HepG2 (cell line): ENCODE measurements at regions not wholly inside any gene's neighbourhood (a gene's known extent, or its start where the extent isn't known, plus 50 kb on each side); places are given as distances from the start of the nearest gene placed in this dataset.

Experiments
- ATAC-seq: fragments of 200-7000 bp; cut with Tn5 transposase; 3 replicates; pipeline ENCODE4 v1.9.1; 2020; ENCODE audit warnings: mild to moderate bottlenecking, moderate library complexity
- BruUV-seq: library from RNA; stranded (reverse); fragments of 400-500 nt; replicated peaks from 2 replicates; lab custom pipeline; 2021; lab: Mats Ljungman, UMichigan
- CTCF ChIA-PET: fragments of 300-600 bp; formaldehyde crosslinking; extraction: SDS; loops from one replicate; lab custom pipeline; 2021; ENCODE audit warnings: low total read pairs, inconsistent platforms, low intra/inter-chr PET ratio; lab: Yijun Ruan, JAX
- POLR2A ChIA-PET: fragments of 350-600 bp; sonication (Branson Sonifier 250); formaldehyde crosslinking; loops from one replicate; lab custom pipeline; 2020; ENCODE audit warnings: antibody characterized with exemption, inconsistent platforms; lab: Yijun Ruan, JAX
- DNase-seq: peaks from one replicate; pipeline ENCODE4 v3.0.0-alpha.2; 2015; ENCODE audit warnings: low spot score
- FAIRE-seq: peaks from 3 replicates; lab custom pipeline; 2011; peaks lifted over from hg19 to GRCh38; lab: Jason Lieb, UNC
- H2AFZ ChIP-seq: one replicate; pipeline ENCODE4 v1.6.1; 2011; ENCODE audit warnings: low read length, inconsistent platforms
- H3K27ac ChIP-seq: fragments of 300-600 bp; 3 replicates; pipeline ENCODE4 v1.8.0; 2011; ENCODE audit warnings: mixed run types, mild to moderate bottlenecking, mixed read lengths, low read length, inconsistent platforms; ENCODE audit not compliant: insufficient read depth; ENCODE audit errors: extremely low read length
- H3K27me3 ChIP-seq, 2 experiments: fragments of 200-600 bp in 1 of 2; 2 replicates in 1 of 2; 3 replicates in 1 of 2; pipeline versions ENCODE4 v1.6.0 to v1.8.0; 2011; ENCODE audit warnings: low read length in 2 of 2, mild to moderate bottlenecking in 2 of 2, moderate library complexity in 2 of 2, inconsistent platforms in 1 of 2; ENCODE audit not compliant: insufficient read depth in 2 of 2, control insufficient read depth in 1 of 2
- H3K36me3 ChIP-seq, 2 experiments: fragments of 200-600 bp in 1 of 2; replicated peaks in 1 of 2; 2 replicates in 1 of 2; 3 replicates in 1 of 2; pipeline versions ENCODE4 v1.5.1 to v1.8.0; 2011; ENCODE audit warnings: low read length in 2 of 2, inconsistent platforms in 1 of 2; ENCODE audit not compliant: insufficient read depth in 2 of 2, control insufficient read depth in 1 of 2
- H3K4me1 ChIP-seq: 2 replicates; pipeline ENCODE4 v1.5.1; 2012; ENCODE audit warnings: low read length, inconsistent platforms; ENCODE audit not compliant: insufficient read depth
- H3K4me2 ChIP-seq: 2 replicates; pipeline ENCODE4 v1.6.0; 2011; ENCODE audit warnings: low read depth, low read length, inconsistent platforms
- H3K4me3 ChIP-seq, 3 experiments: fragments of 200-600 bp in 1 of 3; sonication (generic), shearing (Covaris generic) in 1 of 3; replicated peaks in 1 of 3; 2 replicates each; pipeline ENCODE4 v1.5.1; 2011 to 2016; ENCODE audit warnings: low read length in 3 of 3, inconsistent platforms in 2 of 3, low read depth in 2 of 3, mild to moderate bottlenecking in 2 of 3, control low read depth in 1 of 3, mixed read lengths in 1 of 3; ENCODE audit not compliant: insufficient read depth in 1 of 3
- H3K79me2 ChIP-seq: one replicate; pipeline ENCODE4 v1.6.1; 2011; ENCODE audit warnings: low read length, inconsistent platforms; ENCODE audit not compliant: insufficient read depth
- H3K9ac ChIP-seq: 2 replicates; pipeline ENCODE4 v1.6.0; 2011; ENCODE audit warnings: mild to moderate bottlenecking, low read depth, low read length, inconsistent platforms; ENCODE audit not compliant: insufficient read depth
- H3K9me3 ChIP-seq: 2 replicates; pipeline ENCODE4 v1.5.1; 2012; ENCODE audit warnings: mild to moderate bottlenecking, low read length
- H4K20me1 ChIP-seq: 2 replicates; pipeline ENCODE4 v1.6.0; 2011; ENCODE audit warnings: inconsistent platforms, mild to moderate bottlenecking, low read length, moderate library complexity; ENCODE audit not compliant: insufficient read depth
- CCDC6 ChIP-seq: sonication (generic); formaldehyde crosslinking; IDR thresholded peaks from 2 replicates; pipeline ENCODE4 v1.8.1; 2022; ENCODE audit warnings: mild to moderate bottlenecking, missing genetic modification reagents, moderate library complexity
- CREB3 ChIP-seq: sonication (generic); formaldehyde crosslinking; IDR thresholded peaks from 2 replicates; pipeline ENCODE4 v1.5.0; 2020; ENCODE audit warnings: missing genetic modification reagents
- FOSL2 ChIP-seq: sonication (generic); formaldehyde crosslinking; IDR thresholded peaks from 2 replicates; pipeline ENCODE4 v1.4.0; 2020; ENCODE audit warnings: missing genetic modification reagents
- HHEX ChIP-seq: IDR thresholded peaks from 2 replicates; pipeline ENCODE4 v1.6.1; 2016; ENCODE audit warnings: control low read depth
- MAX ChIP-seq: IDR thresholded peaks from 2 replicates; pipeline ENCODE4 v1.6.1; 2012; ENCODE audit warnings: inconsistent platforms
- NKX3-1 ChIP-seq: sonication (generic); formaldehyde crosslinking; IDR thresholded peaks from 2 replicates; pipeline ENCODE4 v1.5.0; 2020; ENCODE audit warnings: missing genetic modification reagents
- NR3C1 ChIP-seq: sonication (generic); formaldehyde crosslinking; IDR thresholded peaks from 2 replicates; pipeline ENCODE4 v1.4.0; 2020; ENCODE audit warnings: missing genetic modification reagents
- PHF21A ChIP-seq: sonication (generic); formaldehyde crosslinking; IDR thresholded peaks from 2 replicates; pipeline ENCODE4 v1.5.0; 2020; ENCODE audit warnings: mild to moderate bottlenecking, missing genetic modification reagents
- PTBP1 ChIP-seq: fragments of 200-400 bp; formaldehyde crosslinking; IDR thresholded peaks from 2 replicates; pipeline ENCODE4 v1.6.1; 2018; ENCODE audit warnings: low read length, low read depth; ENCODE audit not compliant: poor library complexity, severe bottlenecking
- ZBTB44 ChIP-seq: sonication (generic); formaldehyde crosslinking; IDR thresholded peaks from 2 replicates; pipeline ENCODE4 v1.4.0; 2020; ENCODE audit warnings: missing genetic modification reagents
- ZKSCAN5 ChIP-seq: sonication (generic); formaldehyde crosslinking; IDR thresholded peaks from 2 replicates; pipeline ENCODE4 v1.5.1; 2020; ENCODE audit warnings: mild to moderate bottlenecking, missing genetic modification reagents
- ZNF543 ChIP-seq: sonication (generic); formaldehyde crosslinking; IDR thresholded peaks from 2 replicates; pipeline ENCODE4 v1.4.0; 2020; ENCODE audit warnings: mild to moderate bottlenecking, missing genetic modification reagents
- ZNF7 ChIP-seq: IDR thresholded peaks from 2 replicates; pipeline ENCODE4 v1.6.1; 2016; ENCODE audit warnings: missing biosample characterization, missing genetic modification reagents
- ZNF83 ChIP-seq: sonication (generic); formaldehyde crosslinking; IDR thresholded peaks from 2 replicates; pipeline ENCODE4 v1.4.0; 2020; ENCODE audit warnings: missing genetic modification reagents, mild to moderate bottlenecking, borderline replicate concordance
- WGBS: methylation state at CpG from one replicate; pipeline ENCODE4 v1.1.6; 2017; ENCODE audit warnings: low lambda C conversion rate; 5-methylcytosine and 5-hydroxymethylcytosine counted together
- in situ Hi-C: cut with HindIII; loops from 2 replicates; pipeline ENCODE4 v1.10.0; 2017; ENCODE audit warnings: low pct_unique_long_range_greater_than_20kb; ENCODE audit not compliant: extremely low pct_ligation_motif_present
- intact Hi-C: fragments of 100-400 bp; cut with micrococcal nuclease; formaldehyde crosslinking; loops from one replicate; pipeline ENCODE4 v1.10.0; 2022; ENCODE audit not compliant: unreplicated experiment
- TF ChIP-seq, protein P1 (sequence below): sonication (generic); formaldehyde crosslinking; IDR thresholded peaks from 2 replicates; pipeline ENCODE4 v1.5.1; 2020; ENCODE audit warnings: missing genetic modification reagents, mild to moderate bottlenecking, borderline replicate concordance
- TF ChIP-seq, protein P2 (sequence below): sonication (generic); formaldehyde crosslinking; conservative IDR thresholded peaks from 2 replicates; pipeline ENCODE4 v1.8.0; 2022; ENCODE audit warnings: missing genetic modification reagents
- TF ChIP-seq, protein P3 (sequence below): sonication (generic); formaldehyde crosslinking; IDR thresholded peaks from 2 replicates; pipeline ENCODE4 v1.5.0; 2020; ENCODE audit warnings: mild to moderate bottlenecking, missing genetic modification reagents

DNA sequence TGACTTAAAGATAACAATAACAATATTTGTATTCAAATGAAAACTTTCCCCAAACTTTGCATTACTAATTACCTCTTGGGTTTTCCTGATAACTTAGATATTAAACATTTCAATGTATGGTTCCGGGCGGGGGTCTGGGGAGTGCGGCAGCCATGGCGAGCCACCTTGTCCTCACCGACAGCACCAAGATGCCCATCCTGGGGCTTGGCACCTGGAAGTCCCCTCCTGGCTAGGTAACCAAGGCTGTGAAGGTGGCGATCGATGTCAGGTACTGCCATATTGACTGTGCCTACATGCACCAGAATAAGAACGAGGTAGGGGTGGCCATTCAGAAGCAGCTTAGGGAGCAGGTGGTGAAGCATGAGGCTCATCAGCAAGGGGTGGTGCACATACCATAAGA is 478.7 kb downstream of the CNTN3 start (continued):
- no peak for TF ChIP-seq ZBTB44 (CRISPR knock-in tag)
- TF ChIP-seq CREB3 (CRISPR knock-in tag), result no peak
- no peak for TF ChIP-seq ZKSCAN5 (CRISPR knock-in tag)

- in situ Hi-C loops, result no loop called here
- Histone ChIP-seq H3K4me3 (no peak overlapping the region), H4K20me1 (no peaks in the 10 kb centered on the region), H3K27me3 (no peaks in the 10 kb centered on the region), H3K9me3 (peaks cover 45% of the 10 kb centered on the region), H3K4me1 (no peaks in the 10 kb centered on the region), H2AFZ (no peak overlapping the region), H3K79me2 (no peaks in the 10 kb centered on the region), H3K36me3 (no peaks in the 10 kb centered on the region), H3K27ac (no peak overlapping the region), H3K9ac (no peak overlapping the region), H3K4me2 (no peak overlapping the region)
- WGBS, result 7% methylated on average over 2 of the region's 2 CpGs
- intact Hi-C loops, result no loop called here
- ATAC-seq (no peak), FAIRE-seq (no peak), DNase-seq (no peak)
- BruUV-seq, result no TSS peak
- ChIA-PET CTCF (no interaction called here), POLR2A (no interaction called here)
- TF ChIP-seq ZNF543 (CRISPR knock-in tag) (no peak), HHEX (CRISPR knock-in tag) (no peak), PTBP1 (no peak), FOSL2 (CRISPR knock-in tag) (no peak), NR3C1 (CRISPR knock-in tag) (no peak), MAX (no peak), CCDC6 (CRISPR knock-in tag) (no peak), ZNF83 (no peak), PHF21A (CRISPR knock-in tag) (no peak), NKX3-1 (CRISPR knock-in tag) (no peak), ZNF7 (CRISPR knock-in tag) (no peak)
- TF ChIP-seq, protein P1, sequence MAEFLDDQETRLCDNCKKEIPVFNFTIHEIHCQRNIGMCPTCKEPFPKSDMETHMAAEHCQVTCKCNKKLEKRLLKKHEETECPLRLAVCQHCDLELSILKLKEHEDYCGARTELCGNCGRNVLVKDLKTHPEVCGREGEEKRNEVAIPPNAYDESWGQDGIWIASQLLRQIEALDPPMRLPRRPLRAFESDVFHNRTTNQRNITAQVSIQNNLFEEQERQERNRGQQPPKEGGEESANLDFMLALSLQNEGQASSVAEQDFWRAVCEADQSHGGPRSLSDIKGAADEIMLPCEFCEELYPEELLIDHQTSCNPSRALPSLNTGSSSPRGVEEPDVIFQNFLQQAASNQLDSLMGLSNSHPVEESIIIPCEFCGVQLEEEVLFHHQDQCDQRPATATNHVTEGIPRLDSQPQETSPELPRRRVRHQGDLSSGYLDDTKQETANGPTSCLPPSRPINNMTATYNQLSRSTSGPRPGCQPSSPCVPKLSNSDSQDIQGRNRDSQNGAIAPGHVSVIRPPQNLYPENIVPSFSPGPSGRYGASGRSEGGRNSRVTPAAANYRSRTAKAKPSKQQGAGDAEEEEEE (CRISPR knock-in tag), result no peak
- TF ChIP-seq, protein P2, sequence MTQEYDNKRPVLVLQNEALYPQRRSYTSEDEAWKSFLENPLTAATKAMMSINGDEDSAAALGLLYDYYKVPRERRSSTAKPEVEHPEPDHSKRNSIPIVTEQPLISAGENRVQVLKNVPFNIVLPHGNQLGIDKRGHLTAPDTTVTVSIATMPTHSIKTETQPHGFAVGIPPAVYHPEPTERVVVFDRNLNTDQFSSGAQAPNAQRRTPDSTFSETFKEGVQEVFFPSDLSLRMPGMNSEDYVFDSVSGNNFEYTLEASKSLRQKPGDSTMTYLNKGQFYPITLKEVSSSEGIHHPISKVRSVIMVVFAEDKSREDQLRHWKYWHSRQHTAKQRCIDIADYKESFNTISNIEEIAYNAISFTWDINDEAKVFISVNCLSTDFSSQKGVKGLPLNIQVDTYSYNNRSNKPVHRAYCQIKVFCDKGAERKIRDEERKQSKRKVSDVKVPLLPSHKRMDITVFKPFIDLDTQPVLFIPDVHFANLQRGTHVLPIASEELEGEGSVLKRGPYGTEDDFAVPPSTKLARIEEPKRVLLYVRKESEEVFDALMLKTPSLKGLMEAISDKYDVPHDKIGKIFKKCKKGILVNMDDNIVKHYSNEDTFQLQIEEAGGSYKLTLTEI (CRISPR knock-in tag), result no peak
- TF ChIP-seq, protein P3, sequence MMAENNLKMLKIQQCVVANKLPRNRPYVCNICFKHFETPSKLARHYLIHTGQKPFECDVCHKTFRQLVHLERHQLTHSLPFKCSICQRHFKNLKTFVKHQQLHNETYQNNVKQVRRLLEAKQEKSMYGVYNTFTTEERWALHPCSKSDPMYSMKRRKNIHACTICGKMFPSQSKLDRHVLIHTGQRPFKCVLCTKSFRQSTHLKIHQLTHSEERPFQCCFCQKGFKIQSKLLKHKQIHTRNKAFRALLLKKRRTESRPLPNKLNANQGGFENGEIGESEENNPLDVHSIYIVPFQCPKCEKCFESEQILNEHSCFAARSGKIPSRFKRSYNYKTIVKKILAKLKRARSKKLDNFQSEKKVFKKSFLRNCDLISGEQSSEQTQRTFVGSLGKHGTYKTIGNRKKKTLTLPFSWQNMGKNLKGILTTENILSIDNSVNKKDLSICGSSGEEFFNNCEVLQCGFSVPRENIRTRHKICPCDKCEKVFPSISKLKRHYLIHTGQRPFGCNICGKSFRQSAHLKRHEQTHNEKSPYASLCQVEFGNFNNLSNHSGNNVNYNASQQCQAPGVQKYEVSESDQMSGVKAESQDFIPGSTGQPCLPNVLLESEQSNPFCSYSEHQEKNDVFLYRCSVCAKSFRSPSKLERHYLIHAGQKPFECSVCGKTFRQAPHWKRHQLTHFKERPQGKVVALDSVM (CRISPR knock-in tag), result no peak
Measured at GRCh38 chr3:74134831-74135230, 479.6 kb downstream of the CNTN3 start.
